K562 (cell line): ENCODE measurements at regions not wholly inside any gene's neighbourhood (a gene's known extent, or its start where the extent isn't known, plus 50 kb on each side); places are given as distances from the start of the nearest gene placed in this dataset.
A peak's percentile ranks its signal among the peaks of the same experiment; 100 is the strongest.

Source experiments
- ATAC-seq: fragments of 200-7000 bp; cut with Tn5 transposase; 3 replicates; pipeline ENCODE4 v1.9.1; 2020; ENCODE audit warnings: moderate library complexity
- BruUV-seq: library from RNA; stranded (reverse); fragments of 400-500 nt; replicated peaks from 2 replicates; lab custom pipeline; 2021; lab: Mats Ljungman, UMichigan
- CTCF ChIA-PET: fragments of 300-600 bp; formaldehyde crosslinking; extraction: SDS; loops from one replicate; lab custom pipeline; 2021; ENCODE audit warnings: low intra/inter-chr PET ratio; lab: Yijun Ruan, JAX
- POLR2A ChIA-PET: fragments of 300-600, 350-650 bp; sonication (Branson Sonifier 250); formaldehyde crosslinking; extraction: SDS; loops from one replicate; lab custom pipeline; 2021; ENCODE audit warnings: antibody characterized with exemption, inconsistent platforms; lab: Yijun Ruan, JAX
- DNase-seq, 4 experiments: peaks; one replicate each; pipeline versions ENCODE4 v3.0.0 to v3.0.0-alpha.2; 2011 to 2018; ENCODE audit warnings: low spot score in 3 of 4, mixed read lengths in 3 of 4; ENCODE audit errors: extremely low read depth in 1 of 4
- FAIRE-seq: peaks from 2 replicates; lab custom pipeline; 2011; peaks lifted over from hg19 to GRCh38; lab: Jason Lieb, UNC
- H2AFZ ChIP-seq: 2 replicates; pipeline ENCODE4 v1.6.0; 2011; ENCODE audit warnings: low read depth, low read length, control low read depth, inconsistent platforms
- H3K27ac ChIP-seq: fragments of 200-600 bp; 3 replicates; pipeline ENCODE4 v1.8.0; 2011; ENCODE audit warnings: low read depth, mild to moderate bottlenecking, control low read depth, inconsistent platforms, low read length, moderate library complexity, mixed read lengths; ENCODE audit errors: extremely low read depth
- H3K27me3 ChIP-seq, 2 experiments: fragments of 300-600 bp in 1 of 2; 2 replicates in 1 of 2; 3 replicates in 1 of 2; pipeline versions ENCODE4 v1.6.0 to v1.8.0; 2011; ENCODE audit warnings: inconsistent platforms in 2 of 2, low read length in 2 of 2, mild to moderate bottlenecking in 1 of 2, mixed read lengths in 1 of 2, moderate library complexity in 1 of 2; ENCODE audit not compliant: control insufficient read depth in 2 of 2, insufficient read depth in 2 of 2
- H3K36me3 ChIP-seq: fragments of 300-600 bp; 3 replicates; pipeline ENCODE4 v1.8.0; 2011; ENCODE audit warnings: mild to moderate bottlenecking, low read length, inconsistent platforms; ENCODE audit not compliant: control insufficient read depth, insufficient read depth
- H3K4me1 ChIP-seq, 2 experiments: fragments of 200-600 bp in 1 of 2; replicated peaks in 1 of 2; 2 replicates in 1 of 2; 3 replicates in 1 of 2; pipeline versions ENCODE4 v1.5.1 to v1.8.0; 2011; ENCODE audit warnings: inconsistent platforms in 2 of 2, low read length in 2 of 2, mild to moderate bottlenecking in 1 of 2, mixed read lengths in 1 of 2, moderate library complexity in 1 of 2; ENCODE audit not compliant: control insufficient read depth in 2 of 2, insufficient read depth in 2 of 2
- H3K4me2 ChIP-seq: 2 replicates; pipeline ENCODE4 v1.6.1; 2011; ENCODE audit warnings: low read length, control low read depth, inconsistent platforms, mixed read lengths; ENCODE audit not compliant: insufficient read depth
- H3K4me3 ChIP-seq: fragments of 200-600 bp; sonication (generic), shearing (Covaris generic); 2 replicates; pipeline ENCODE4 v1.5.1; 2016; ENCODE audit warnings: control low read depth, inconsistent platforms
- H3K79me2 ChIP-seq: fragments of 200-600 bp; 3 replicates; pipeline ENCODE4 v1.8.0; 2011; ENCODE audit warnings: low read length, inconsistent platforms; ENCODE audit not compliant: control insufficient read depth, insufficient read depth
- H3K9ac ChIP-seq, 2 experiments: 2 replicates each; pipeline versions ENCODE4 v1.6.0 to v1.6.1; 2011; ENCODE audit warnings: low read depth in 2 of 2, low read length in 2 of 2, control low read depth in 1 of 2, inconsistent platforms in 1 of 2, mild to moderate bottlenecking in 1 of 2, mixed read lengths in 1 of 2; ENCODE audit not compliant: insufficient read depth in 1 of 2
- H3K9me1 ChIP-seq: one replicate; pipeline ENCODE4 v1.6.0; 2011; ENCODE audit warnings: inconsistent platforms, mild to moderate bottlenecking, low read length, moderate library complexity; ENCODE audit not compliant: control insufficient read depth, insufficient read depth
- H3K9me3 ChIP-seq: replicated peaks from 2 replicates; pipeline ENCODE4 v1.5.1; 2011; ENCODE audit warnings: low read depth, low read length, inconsistent platforms; ENCODE audit not compliant: control insufficient read depth, insufficient read depth
- H4K20me1 ChIP-seq: replicated peaks from 2 replicates; pipeline ENCODE4 v1.6.1; 2011; ENCODE audit warnings: low read length, inconsistent platforms, mixed read lengths; ENCODE audit not compliant: control insufficient read depth, insufficient read depth
- DACH1 ChIP-seq: fragments of 450-650 bp; IDR thresholded peaks from 2 replicates; pipeline ENCODE4 v1.6.1; 2018; ENCODE audit not compliant: partially characterized antibody
- GTF2E2 ChIP-seq: fragments of 200-800 bp; sonication (Bioruptor generic); IDR thresholded peaks from 2 replicates; pipeline ENCODE4 v1.6.1; 2016; ENCODE audit warnings: missing genetic modification characterization, missing compliant biosample characterization
- TGIF2 ChIP-seq: sonication (generic); formaldehyde crosslinking; IDR thresholded peaks from 2 replicates; pipeline ENCODE4 v1.8.1; 2022; ENCODE audit warnings: mild to moderate bottlenecking, missing genetic modification reagents, moderate library complexity
- ZNF512 ChIP-seq: IDR thresholded peaks from 2 replicates; pipeline ENCODE4 v1.6.1; 2016; ENCODE audit warnings: missing genetic modification characterization, missing compliant biosample characterization
- WGBS: fragments of 100-300 bp; shearing (Covaris generic); methylation state at CpG from one replicate; pipeline ENCODE4 v1.1.6; 2016; ENCODE audit warnings: low coverage, mixed read lengths; ENCODE audit not compliant: insufficient coverage; ENCODE audit errors: missing lambda C conversion rate; 5-methylcytosine and 5-hydroxymethylcytosine counted together
- in situ Hi-C: fragments of 300-500 bp; cut with MboI; formaldehyde crosslinking; loops from 4 replicates; pipeline ENCODE4 v1.15.0; 2018; ENCODE audit warnings: inconsistent platforms, mixed read lengths
- intact Hi-C: fragments of 100-400 bp; cut with micrococcal nuclease; formaldehyde crosslinking; loops from 2 replicates; pipeline ENCODE4 v1.14.2; 2022

GRCh38 chr12:89257340-89257739 is 95.0 kb downstream of the DUSP6 start:
- no peak for DNase-seq
- in situ Hi-C loops: no loop called here
- H3K4me1 ChIP-seq: no peaks in the 10 kb centered on the region; a peak in 1 of 5 replicates
- H3K9me1 ChIP-seq: no peaks in the 10 kb centered on the region
- no peak overlapping the region for H3K4me3 ChIP-seq
- H3K4me2 ChIP-seq: no peak overlapping the region
- no peaks in the 10 kb centered on the region for H4K20me1 ChIP-seq
- ChIA-PET CTCF (no interaction called here), POLR2A (no interaction called here)
- no peaks in the 10 kb centered on the region for H3K27me3 ChIP-seq
- BruUV-seq: no TSS peak
- no peaks in the 10 kb centered on the region for H3K79me2 ChIP-seq
- FAIRE-seq: no peak
- no peak overlapping the region for H3K9ac ChIP-seq
- ATAC-seq: no peak
- H3K36me3 ChIP-seq: no peaks in the 10 kb centered on the region
- H3K9me3 ChIP-seq: no peaks in the 10 kb centered on the region
- H2AFZ ChIP-seq: no peak overlapping the region
- no peak overlapping the region for H3K27ac ChIP-seq
- TF ChIP-seq GTF2E2 (0 out of 2 replicates have a peak, but pooled peaks have one; percentile 2), TGIF2 (CRISPR knock-in tag) (no peak)
- intact Hi-C loops: no loop called here
- WGBS: 1% methylated on average over 5 of the region's 5 CpGs

GRCh38 chr12:89256060-89256459 is 96.2 kb downstream of the DUSP6 start:
- in situ Hi-C loops: no loop called here
- no peak overlapping the region for H3K9ac ChIP-seq
- no peaks in the 10 kb centered on the region; a peak in 1 of 5 replicates for H3K4me1 ChIP-seq
- ChIA-PET POLR2A (no interaction called here), CTCF (no interaction called here)
- H3K27me3 ChIP-seq: no peaks in the 10 kb centered on the region
- H3K4me3 ChIP-seq: no peak overlapping the region
- no peak overlapping the region for H3K27ac ChIP-seq
- intact Hi-C loops: no loop called here
- no peak for ATAC-seq
- H3K9me3 ChIP-seq: no peaks in the 10 kb centered on the region
- H3K9me1 ChIP-seq: no peaks in the 10 kb centered on the region
- no peak for DNase-seq
- H3K36me3 ChIP-seq: no peaks in the 10 kb centered on the region
- no peak for FAIRE-seq
- H3K79me2 ChIP-seq: no peaks in the 10 kb centered on the region
- no peaks in the 10 kb centered on the region for H4K20me1 ChIP-seq
- H3K4me2 ChIP-seq: no peak overlapping the region
- WGBS: 8% methylated on average over 1 of the region's 1 CpG
- no peak for TF ChIP-seq ZNF512 (tag)
- peak; percentile 24 for TF ChIP-seq DACH1
- no peak overlapping the region for H2AFZ ChIP-seq
- BruUV-seq: no TSS peak
